Stimulated activated CD8-positive, alpha-beta memory T cell treated with anti-CD3 and anti-CD28 coated beads, Interleukin-15, amount 100 ng/mL, for 48 hours (primary cell): ENCODE measurements at regions not wholly inside any gene's neighbourhood (a gene's known extent, or its start where the extent isn't known, plus 50 kb on each side); places are given as distances from the start of the nearest gene placed in this dataset.

Experiments
- DNase-seq, 2 donors: peaks; one replicate each; pipeline ENCODE4 v3.0.0-alpha.2; 2020; ENCODE audit warnings: low read depth in 2 of 2

- no peak for DNase-seq
Observed at GRCh38 chr13:75938811-75939560, 302.9 kb downstream of the LMO7 start.

GRCh38 chr13:75936791-75937190, 300.7 kb downstream of the LMO7 start:
- DNase-seq = no peak

GRCh38 chr13:75935805-75936204, 299.7 kb downstream of the LMO7 start:
- DNase-seq = no peak

GRCh38 chr13:75934889-75935288, 298.8 kb downstream of the LMO7 start:
- no peak for DNase-seq

GRCh38 chr13:75932636-75933035, 296.5 kb downstream of the LMO7 start:
- DNase-seq = no peak

- DNase-seq = no peak
Observed at GRCh38 chr13:75931116-75931515, 295.0 kb downstream of the LMO7 start.

- DNase-seq = no peak
Observed at GRCh38 chr13:75929076-75929475, 292.9 kb downstream of the LMO7 start.

- DNase-seq = no peak
Observed at GRCh38 chr13:75927183-75927669, 291.1 kb downstream of the LMO7 start.

- no peak for DNase-seq
Observed at GRCh38 chr13:75920536-75920935, 284.4 kb downstream of the LMO7 start.

- no peak for DNase-seq
Observed at GRCh38 chr13:75919660-75920199, 283.6 kb downstream of the LMO7 start.

GRCh38 chr13:75915066-75915465, 278.9 kb downstream of the LMO7 start:
- no peak for DNase-seq

- no peak for DNase-seq
Observed at GRCh38 chr13:75913925-75914324, 277.8 kb downstream of the LMO7 start.

GRCh38 chr13:75910591-75910990, 274.5 kb downstream of the LMO7 start:
- DNase-seq = no peak
